Mononuclear cell (primary cell): ENCODE measurements at regions not wholly inside any gene's neighbourhood (a gene's known extent, or its start where the extent isn't known, plus 50 kb on each side); places are given as distances from the start of the nearest gene placed in this dataset.

Source experiments
- H3K27me3 ChIP-seq: 2 replicates; pipeline ENCODE4 v1.6.0; 2011; ENCODE audit warnings: low read length, control low read depth; ENCODE audit not compliant: insufficient read depth
- H3K4me1 ChIP-seq: 2 replicates; pipeline ENCODE4 v1.5.1; 2011; ENCODE audit warnings: mild to moderate bottlenecking, low read length, control low read depth; ENCODE audit not compliant: insufficient read depth
- H3K4me3 ChIP-seq: 2 replicates; pipeline ENCODE4 v1.5.1; 2011; ENCODE audit warnings: mild to moderate bottlenecking, low read length, moderate library complexity
- H3K9me3 ChIP-seq: 2 replicates; pipeline ENCODE4 v1.5.1; 2011; ENCODE audit warnings: low read depth, mild to moderate bottlenecking, control low read depth, low read length

- Histone ChIP-seq H3K4me3 (no peak overlapping the region), H3K9me3 (no peaks in the 10 kb centered on the region), H3K4me1 (no peaks in the 10 kb centered on the region), H3K27me3 (no peaks in the 10 kb centered on the region)
Measured at GRCh38 chr15:31799715-31800321, 230.5 kb upstream of the CHRNA7 start.

DNA sequence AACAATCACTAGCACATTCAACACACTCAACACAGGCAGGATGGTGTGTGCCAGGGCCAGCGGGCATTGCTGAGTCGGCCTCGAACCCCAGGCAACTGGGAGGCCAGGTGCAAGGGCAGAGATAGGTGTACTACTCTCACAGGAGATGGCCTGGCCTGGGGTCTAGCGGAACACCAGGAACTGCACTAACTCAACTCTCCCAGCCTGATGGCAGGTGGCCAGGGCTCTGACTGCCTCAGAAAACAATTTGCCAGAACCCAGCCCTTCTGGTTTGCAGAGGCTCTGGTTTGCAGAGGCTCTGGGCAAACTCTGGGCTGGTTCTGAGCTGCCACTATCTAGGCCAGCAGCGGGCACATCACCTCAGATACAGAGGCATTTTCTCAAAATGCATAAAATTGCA lies 229.2 kb upstream of the CHRNA7 start:
- Histone ChIP-seq H3K4me3 (no peak overlapping the region), H3K27me3 (no peaks in the 10 kb centered on the region), H3K4me1 (no peaks in the 10 kb centered on the region), H3K9me3 (no peaks in the 10 kb centered on the region)

DNA sequence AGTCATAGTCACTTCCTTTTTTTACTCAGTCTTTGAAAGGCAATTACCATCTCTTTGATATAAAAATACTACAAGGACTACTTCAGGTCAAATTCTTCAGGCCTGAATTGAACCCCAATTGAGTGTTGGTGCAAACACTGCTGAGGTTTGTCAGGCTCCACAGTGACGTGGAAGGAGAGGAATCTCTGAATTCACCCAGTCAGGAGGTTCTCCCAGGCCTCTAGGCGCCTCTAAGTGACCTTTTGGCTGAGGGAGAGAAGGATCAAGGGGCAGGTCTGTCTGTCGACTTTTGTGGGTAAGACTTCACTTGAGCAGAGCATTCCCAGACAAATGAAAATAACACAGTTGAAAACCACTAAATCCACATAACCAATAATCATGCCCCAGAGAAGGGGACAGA lies 227.6 kb upstream of the CHRNA7 start:
- no peaks in the 10 kb centered on the region for H3K27me3 ChIP-seq
- H3K9me3 ChIP-seq, result no peaks in the 10 kb centered on the region
- H3K4me1 ChIP-seq, result no peaks in the 10 kb centered on the region
- no peak overlapping the region for H3K4me3 ChIP-seq

DNA sequence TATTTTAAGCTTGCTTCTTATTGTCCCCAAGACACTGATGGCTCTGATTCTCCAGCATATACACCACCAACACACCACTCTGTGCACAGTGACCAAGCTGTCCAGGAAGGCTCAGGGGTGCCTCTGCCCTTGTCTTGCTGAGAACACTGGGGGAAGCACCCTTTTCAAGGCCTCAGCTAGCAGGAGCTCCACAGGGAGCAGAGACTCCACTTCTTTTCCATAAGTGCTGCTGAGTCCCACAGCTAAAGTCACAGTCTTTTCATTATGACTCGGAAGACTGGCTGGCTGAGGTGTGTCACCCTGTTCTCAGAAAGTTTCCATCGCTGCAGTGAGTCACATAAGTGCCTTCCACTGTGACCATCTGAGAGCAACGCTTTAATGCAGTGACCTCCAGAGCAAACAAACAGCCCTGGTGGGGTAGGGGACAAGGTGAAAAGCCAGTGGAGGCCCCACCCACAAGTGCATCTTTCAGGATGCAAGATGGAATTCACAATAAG lies 226.9 kb upstream of the CHRNA7 start:
- Histone ChIP-seq H3K27me3 (no peaks in the 10 kb centered on the region), H3K4me1 (no peaks in the 10 kb centered on the region), H3K9me3 (no peaks in the 10 kb centered on the region), H3K4me3 (no peak overlapping the region)

DNA sequence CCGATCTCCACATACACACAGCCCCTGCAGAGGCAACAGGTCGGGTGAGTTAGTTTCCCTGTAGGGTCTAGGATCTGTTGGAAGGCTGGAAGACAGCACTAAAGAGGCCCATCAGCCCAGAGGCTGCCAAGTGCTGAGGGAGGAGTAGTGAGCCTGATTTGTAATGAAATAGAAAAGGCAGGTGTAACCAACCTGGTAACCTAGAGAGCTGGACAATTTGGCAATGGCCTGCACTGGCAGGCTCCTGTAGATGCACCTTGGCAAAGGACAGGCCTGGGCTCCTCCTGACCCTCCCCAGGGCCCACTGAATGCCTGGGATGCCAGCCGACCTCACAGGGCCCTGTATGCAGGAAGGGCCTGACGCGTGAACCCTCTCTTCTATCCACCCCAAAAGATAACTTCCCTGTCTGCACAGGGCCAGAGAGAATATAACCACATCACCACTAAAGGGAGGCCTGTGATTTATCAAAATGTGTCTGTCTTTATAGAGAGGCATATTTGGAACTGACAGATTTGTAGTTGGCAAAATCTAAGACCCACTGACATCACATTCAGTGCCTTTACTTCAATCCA lies 225.1 kb upstream of the CHRNA7 start:
- Histone ChIP-seq H3K4me1 (no peaks in the 10 kb centered on the region), H3K4me3 (no peak overlapping the region)

DNA sequence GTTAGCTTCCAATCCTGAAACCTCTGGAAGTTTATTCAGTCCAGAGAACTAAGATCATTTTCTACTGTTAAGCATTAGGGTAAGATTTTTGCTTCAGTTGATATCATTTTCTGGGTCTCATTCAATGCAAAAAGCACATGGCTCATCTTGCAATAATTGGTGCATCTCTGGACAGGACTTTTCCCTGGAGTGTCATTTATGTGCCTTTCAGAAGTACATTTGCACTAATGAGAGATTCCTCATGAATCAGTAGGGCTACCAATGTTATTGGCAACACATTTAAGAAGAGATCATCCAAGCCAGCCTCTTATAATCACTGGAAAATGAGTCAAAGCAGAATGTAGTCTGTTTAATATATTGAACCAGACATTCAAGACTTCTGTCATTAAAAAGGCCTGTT lies 224.2 kb upstream of the CHRNA7 start:
- no peak overlapping the region for H3K4me3 ChIP-seq
- H3K4me1 ChIP-seq, result no peaks in the 10 kb centered on the region

More for the DNA sequence above, 225.1 kb upstream of the CHRNA7 start:
- H3K27me3 ChIP-seq, result no peaks in the 10 kb centered on the region
- no peaks in the 10 kb centered on the region for H3K9me3 ChIP-seq

GRCh38 chr15:31811641-31812040 lies 218.7 kb upstream of the CHRNA7 start:
- Histone ChIP-seq H3K4me1 (no peaks in the 10 kb centered on the region), H3K9me3 (no peaks in the 10 kb centered on the region), H3K27me3 (no peaks in the 10 kb centered on the region), H3K4me3 (no peak overlapping the region)

More for the DNA sequence above, 224.2 kb upstream of the CHRNA7 start:
- no peaks in the 10 kb centered on the region for H3K9me3 ChIP-seq
- H3K27me3 ChIP-seq, result no peaks in the 10 kb centered on the region

DNA sequence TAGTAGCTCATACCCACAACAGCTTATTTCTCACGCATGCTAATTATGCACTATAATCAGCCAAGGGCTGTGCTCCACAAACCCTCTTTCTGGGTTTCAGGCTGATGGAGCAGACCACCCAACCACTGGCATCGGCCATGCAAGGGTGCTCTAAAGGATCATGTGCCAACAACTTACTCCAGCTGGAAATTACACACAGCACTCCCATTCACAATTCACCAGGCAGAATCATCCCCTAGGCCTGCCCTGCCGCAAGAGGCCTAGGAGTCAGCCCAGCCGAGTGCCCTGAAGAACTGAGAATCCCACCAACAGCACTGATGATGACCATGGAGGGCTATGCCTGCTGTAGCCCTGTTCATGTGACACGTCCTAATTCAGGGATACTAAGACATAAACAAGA lies 216.2 kb upstream of the CHRNA7 start:
- no peaks in the 10 kb centered on the region for H3K9me3 ChIP-seq
- no peaks in the 10 kb centered on the region for H3K27me3 ChIP-seq
- no peaks in the 10 kb centered on the region for H3K4me1 ChIP-seq
- no peak overlapping the region for H3K4me3 ChIP-seq

DNA sequence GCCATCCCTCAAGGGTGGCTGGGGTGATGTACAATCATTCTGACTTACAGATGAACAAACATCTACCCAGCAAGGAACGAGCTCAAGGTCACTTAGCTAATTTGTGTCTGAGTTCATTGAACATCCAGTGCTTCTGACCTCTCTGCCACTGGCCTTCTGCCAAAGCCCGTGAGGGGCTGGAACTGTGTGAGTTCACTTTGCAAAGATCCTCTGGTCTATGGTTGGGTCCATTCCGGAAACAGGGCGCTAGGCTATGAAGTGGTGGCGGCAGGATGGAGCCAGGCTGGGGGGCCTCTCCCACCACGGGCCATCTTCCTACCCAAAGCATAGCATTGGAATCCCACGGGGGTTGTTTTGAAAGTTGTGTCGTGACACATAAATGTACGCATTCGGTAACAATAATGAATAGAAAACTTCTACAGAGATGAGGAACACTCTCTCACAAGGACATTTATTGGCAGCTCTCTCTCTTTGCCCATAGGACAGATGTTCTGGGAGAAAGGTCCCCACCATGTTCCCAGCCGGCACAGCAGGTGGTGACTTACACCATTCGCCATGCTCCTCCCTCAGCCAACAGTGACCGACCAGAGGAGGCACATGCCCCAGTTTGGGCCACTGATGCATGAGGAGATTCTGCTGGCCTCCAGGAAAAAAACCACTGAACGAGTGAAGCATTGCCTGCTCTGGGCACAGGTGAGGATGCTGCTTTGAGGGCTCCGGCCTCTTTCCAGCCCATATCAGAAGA lies 214.7 kb upstream of the CHRNA7 start:
- H3K4me1 ChIP-seq, result no peaks in the 10 kb centered on the region
- no peaks in the 10 kb centered on the region for H3K9me3 ChIP-seq
- H3K4me3 ChIP-seq, result no peak overlapping the region
- no peaks in the 10 kb centered on the region for H3K27me3 ChIP-seq

GRCh38 chr15:31822463-31822862 lies 207.9 kb upstream of the CHRNA7 start:
- no peaks in the 10 kb centered on the region for H3K4me1 ChIP-seq
- H3K4me3 ChIP-seq, result no peak overlapping the region
- no peaks in the 10 kb centered on the region for H3K9me3 ChIP-seq
- no peaks in the 10 kb centered on the region for H3K27me3 ChIP-seq

DNA sequence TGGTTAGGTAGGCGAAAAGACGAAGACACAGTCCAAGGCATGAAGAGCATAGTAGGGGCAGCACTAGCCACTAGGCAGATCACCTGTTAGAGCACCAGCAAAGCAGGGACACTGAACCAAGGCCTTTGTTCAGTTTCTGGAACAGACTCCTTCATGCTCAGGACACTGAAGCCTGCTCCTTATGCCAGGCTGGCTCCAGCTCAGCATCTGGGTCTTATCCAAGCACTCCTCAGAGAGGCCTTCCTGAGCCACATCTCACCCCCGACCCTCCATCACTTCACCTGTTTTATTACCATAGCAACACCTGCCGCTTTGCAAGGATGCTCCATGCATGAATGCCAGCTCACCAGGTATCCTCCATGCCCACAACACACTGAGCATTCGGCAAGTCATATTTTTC lies 206.3 kb upstream of the CHRNA7 start:
- no peaks in the 10 kb centered on the region for H3K4me1 ChIP-seq
- no peak overlapping the region for H3K4me3 ChIP-seq
- no peaks in the 10 kb centered on the region for H3K27me3 ChIP-seq
- H3K9me3 ChIP-seq, result no peaks in the 10 kb centered on the region

- Histone ChIP-seq H3K27me3 (no peaks in the 10 kb centered on the region), H3K4me3 (no peak overlapping the region), H3K9me3 (no peaks in the 10 kb centered on the region), H3K4me1 (no peaks in the 10 kb centered on the region)
Measured at GRCh38 chr15:31828594-31828993, 201.7 kb upstream of the CHRNA7 start.

DNA sequence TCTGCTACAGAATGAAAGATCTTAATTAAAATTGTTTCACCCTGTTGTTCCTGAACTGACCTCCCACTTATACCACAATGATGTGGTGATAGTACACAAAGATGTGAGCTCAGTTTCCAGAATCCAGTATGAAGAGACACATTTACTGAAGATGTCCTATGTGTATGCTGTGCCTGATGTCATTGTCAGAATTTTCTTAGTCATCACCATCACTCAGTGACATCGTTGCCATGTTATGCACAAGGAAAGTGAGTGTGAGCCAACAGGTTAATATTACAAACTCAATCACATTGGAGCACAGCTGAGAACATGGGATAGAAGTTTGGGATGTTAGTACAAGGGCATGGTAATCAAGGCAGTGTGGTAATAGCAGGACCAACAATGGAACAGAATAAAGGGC lies 199.7 kb upstream of the CHRNA7 start:
- no peak overlapping the region for H3K4me3 ChIP-seq

GRCh38 chr15:31831596-31831995 lies 198.7 kb upstream of the CHRNA7 start:
- H3K4me3 ChIP-seq, result no peak overlapping the region
- H3K9me3 ChIP-seq, result no peaks in the 10 kb centered on the region
- H3K4me1 ChIP-seq, result no peaks in the 10 kb centered on the region
- H3K27me3 ChIP-seq, result no peaks in the 10 kb centered on the region

More for the DNA sequence above, 199.7 kb upstream of the CHRNA7 start:
- no peaks in the 10 kb centered on the region for H3K27me3 ChIP-seq
- H3K4me1 ChIP-seq, result no peaks in the 10 kb centered on the region
- H3K9me3 ChIP-seq, result no peaks in the 10 kb centered on the region

GRCh38 chr15:31834654-31835053 lies 195.7 kb upstream of the CHRNA7 start:
- Histone ChIP-seq H3K4me1 (no peaks in the 10 kb centered on the region), H3K27me3 (no peaks in the 10 kb centered on the region), H3K9me3 (no peaks in the 10 kb centered on the region), H3K4me3 (no peak overlapping the region)
